ENCODE measurements at regions not wholly inside any gene's neighbourhood (a gene's known extent, or its start where the extent isn't known, plus 50 kb on each side); places are given as distances from the start of the nearest gene placed in this dataset.

DNA sequence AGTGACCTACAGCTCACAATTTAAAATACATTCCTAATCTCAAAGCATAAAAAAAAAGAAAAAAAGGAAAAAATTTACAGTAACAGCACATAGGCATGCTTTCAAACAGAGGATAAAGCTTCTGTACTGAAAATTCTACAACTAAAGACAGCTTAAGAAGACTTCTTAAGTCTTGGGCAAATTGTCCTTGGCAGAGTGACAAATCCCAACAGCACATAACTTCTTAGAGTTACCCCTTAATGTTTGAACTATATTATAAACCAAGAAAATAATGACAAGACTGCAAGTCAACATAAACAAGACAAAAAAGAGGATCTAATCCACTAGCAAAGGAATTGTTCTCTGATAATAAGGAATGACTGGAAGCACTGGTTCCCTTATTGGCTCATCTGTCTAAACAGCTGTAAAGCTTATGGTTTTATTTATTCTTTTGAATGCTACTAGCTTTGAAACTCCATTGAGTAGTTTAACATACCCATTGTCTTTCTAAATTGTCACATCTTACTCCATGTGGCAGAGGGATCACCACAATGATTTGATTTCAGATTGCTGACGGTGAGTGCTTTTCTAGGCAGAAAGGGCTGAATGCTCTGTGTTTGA is 1576.8 kb upstream of the GOT2 start:
- Mint-ChIP-seq H3K27me3 (ENCODE audit: insufficient read depth) (peaks cover 2% of the 10 kb centered on the region; the same call in 1 of the 2 replicates), H3K36me3 (ENCODE audit: low read depth) (peaks cover 3% of the 10 kb centered on the region; the same call in 1 of the 2 replicates), H3K4me3 (no peak overlapping the region), H3K9me3 (peaks cover 40% of the 10 kb centered on the region), H3K4me1 (ENCODE audit: low read depth) (no peaks in the 10 kb centered on the region), H3K27ac (no peak overlapping the region)
- TF ChIP-seq, protein P1, sequence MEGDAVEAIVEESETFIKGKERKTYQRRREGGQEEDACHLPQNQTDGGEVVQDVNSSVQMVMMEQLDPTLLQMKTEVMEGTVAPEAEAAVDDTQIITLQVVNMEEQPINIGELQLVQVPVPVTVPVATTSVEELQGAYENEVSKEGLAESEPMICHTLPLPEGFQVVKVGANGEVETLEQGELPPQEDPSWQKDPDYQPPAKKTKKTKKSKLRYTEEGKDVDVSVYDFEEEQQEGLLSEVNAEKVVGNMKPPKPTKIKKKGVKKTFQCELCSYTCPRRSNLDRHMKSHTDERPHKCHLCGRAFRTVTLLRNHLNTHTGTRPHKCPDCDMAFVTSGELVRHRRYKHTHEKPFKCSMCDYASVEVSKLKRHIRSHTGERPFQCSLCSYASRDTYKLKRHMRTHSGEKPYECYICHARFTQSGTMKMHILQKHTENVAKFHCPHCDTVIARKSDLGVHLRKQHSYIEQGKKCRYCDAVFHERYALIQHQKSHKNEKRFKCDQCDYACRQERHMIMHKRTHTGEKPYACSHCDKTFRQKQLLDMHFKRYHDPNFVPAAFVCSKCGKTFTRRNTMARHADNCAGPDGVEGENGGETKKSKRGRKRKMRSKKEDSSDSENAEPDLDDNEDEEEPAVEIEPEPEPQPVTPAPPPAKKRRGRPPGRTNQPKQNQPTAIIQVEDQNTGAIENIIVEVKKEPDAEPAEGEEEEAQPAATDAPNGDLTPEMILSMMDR (IDR thresholded peaks at IDR 0.05) = no peak
- no peak for DNase-seq

DNA sequence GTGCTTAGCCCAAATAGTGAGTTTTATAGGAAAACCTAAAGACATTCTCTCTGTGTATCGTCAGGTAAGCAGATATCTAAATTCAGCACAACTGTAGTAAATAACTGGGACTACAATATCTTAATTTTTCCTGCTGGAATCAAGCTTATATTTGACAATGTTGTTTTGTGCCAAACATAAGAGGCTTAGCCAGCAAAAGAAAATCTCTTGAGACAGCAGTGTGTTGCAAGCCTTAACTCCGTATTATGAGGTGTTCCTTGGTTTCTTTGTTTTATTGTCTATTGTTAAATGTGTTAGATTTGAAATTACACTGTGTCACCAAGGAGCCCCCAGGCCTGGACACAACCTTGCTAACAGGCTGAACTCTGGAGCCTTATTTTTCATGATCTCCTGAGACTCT is 1570.6 kb upstream of the GOT2 start:
- TF ChIP-seq, protein P1 (IDR thresholded peaks at IDR 0.05) = no peak
- Mint-ChIP-seq H3K9me3 (peaks cover 53% of the 10 kb centered on the region), H3K4me1 (ENCODE audit: low read depth) (no peaks in the 10 kb centered on the region), H3K36me3 (ENCODE audit: low read depth) (peaks cover 3% of the 10 kb centered on the region; the same call in 1 of the 2 replicates), H3K4me3 (no peak overlapping the region), H3K27ac (no peak overlapping the region), H3K27me3 (ENCODE audit: insufficient read depth) (peaks cover 2% of the 10 kb centered on the region; the same call in 1 of the 2 replicates)
- no peak for DNase-seq

DNA sequence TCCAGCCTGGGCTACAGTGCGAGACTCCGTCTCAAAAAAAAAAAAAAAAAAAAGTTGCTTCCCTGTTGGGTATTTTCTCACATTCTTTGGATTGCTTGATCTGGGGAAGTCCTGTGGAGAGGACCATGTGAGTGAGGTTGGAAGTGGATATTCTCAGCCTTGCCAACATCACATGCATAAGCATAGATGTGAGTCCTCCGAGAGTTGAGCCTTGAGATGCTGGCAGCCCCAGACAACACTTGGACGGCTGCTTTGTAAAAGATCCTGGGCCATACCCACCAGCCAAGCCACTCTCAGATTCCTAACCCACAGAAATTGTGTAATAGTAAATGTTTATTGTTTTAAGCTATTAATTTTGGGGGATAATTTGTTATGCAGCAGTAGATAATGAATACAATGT is 1570.0 kb upstream of the GOT2 start:
- peaks cover 51% of the 10 kb centered on the region for H3K9me3 Mint-ChIP-seq
- H3K36me3 Mint-ChIP-seq (ENCODE audit: low read depth) = peaks cover 3% of the 10 kb centered on the region; the same call in 1 of the 2 replicates
- H3K27ac Mint-ChIP-seq = no peak overlapping the region
- no peak overlapping the region for H3K4me3 Mint-ChIP-seq
- no peak for DNase-seq
- peaks cover 2% of the 10 kb centered on the region; the same call in 1 of the 2 replicates for H3K27me3 Mint-ChIP-seq (ENCODE audit: insufficient read depth)
- no peaks in the 10 kb centered on the region for H3K4me1 Mint-ChIP-seq (ENCODE audit: low read depth)
- TF ChIP-seq, protein P1 (IDR thresholded peaks at IDR 0.05) = no peak

DNA sequence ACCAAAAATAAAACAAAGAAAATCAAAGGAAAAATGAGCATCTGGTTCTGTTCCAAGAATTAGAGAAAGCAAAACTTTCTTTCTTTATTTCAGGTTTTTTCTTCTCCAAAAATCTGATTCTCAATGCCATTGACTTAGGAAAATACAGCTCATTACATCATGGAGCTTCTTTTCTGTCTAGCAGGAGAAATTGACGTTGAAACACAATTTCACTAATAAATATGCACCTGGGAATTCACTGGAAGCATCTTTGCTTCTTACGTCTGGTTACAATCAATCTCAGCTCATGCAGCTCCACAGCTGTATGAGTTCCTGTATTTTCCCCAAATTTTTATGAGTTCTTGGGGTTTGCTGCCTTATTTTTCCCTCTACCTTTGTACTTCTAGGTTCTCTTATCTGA is 1568.6 kb upstream of the GOT2 start:
- peaks cover 2% of the 10 kb centered on the region; the same call in 1 of the 2 replicates for H3K27me3 Mint-ChIP-seq (ENCODE audit: insufficient read depth)
- H3K36me3 Mint-ChIP-seq (ENCODE audit: low read depth) = no peaks in the 10 kb centered on the region
- TF ChIP-seq, protein P1 (IDR thresholded peaks at IDR 0.05) = no peak
- H3K9me3 Mint-ChIP-seq = peaks cover 45% of the 10 kb centered on the region
- no peak overlapping the region for H3K27ac Mint-ChIP-seq
- no peak overlapping the region for H3K4me3 Mint-ChIP-seq
- no peaks in the 10 kb centered on the region for H3K4me1 Mint-ChIP-seq (ENCODE audit: low read depth)
- no peak for DNase-seq

DNA sequence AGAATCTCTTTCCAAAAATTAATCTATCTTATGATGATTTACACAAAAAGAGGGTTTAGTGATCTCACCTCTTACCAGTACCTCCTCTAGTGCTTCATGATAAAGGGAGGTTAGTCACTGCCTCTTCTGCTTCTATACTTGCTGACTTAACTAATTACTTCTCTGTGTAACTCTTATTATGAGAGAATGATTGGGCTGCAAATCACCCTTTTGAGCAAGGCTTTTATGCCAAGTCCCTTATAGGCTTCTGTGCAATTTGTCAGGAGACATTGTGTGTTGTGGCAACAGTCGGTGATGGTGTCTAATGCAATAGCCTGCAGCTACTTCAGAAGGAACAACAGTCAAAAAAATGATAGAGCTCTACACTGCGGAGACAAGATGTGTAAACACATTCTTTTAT is 1568.1 kb upstream of the GOT2 start:
- Mint-ChIP-seq H3K9me3 (peaks cover 45% of the 10 kb centered on the region), H3K4me1 (ENCODE audit: low read depth) (no peaks in the 10 kb centered on the region), H3K4me3 (no peak overlapping the region), H3K36me3 (ENCODE audit: low read depth) (no peaks in the 10 kb centered on the region), H3K27ac (no peak overlapping the region), H3K27me3 (ENCODE audit: insufficient read depth) (peaks cover 2% of the 10 kb centered on the region; the same call in 1 of the 2 replicates)
- no peak for DNase-seq
- TF ChIP-seq, protein P1 (IDR thresholded peaks at IDR 0.05) = no peak
